OCI-LY7 (cell line): ENCODE measurements at regions not wholly inside any gene's neighbourhood (a gene's known extent, or its start where the extent isn't known, plus 50 kb on each side); places are given as distances from the start of the nearest gene placed in this dataset.

Experiments used
- BruUV-seq: library from RNA; stranded (reverse); fragments of 400-500 nt; replicated peaks from 2 replicates; lab custom pipeline; 2021; lab: Mats Ljungman, UMichigan
- CTCF ChIA-PET: fragments of 300-600 bp; sonication (Branson Sonifier 250); formaldehyde crosslinking; loops from one replicate; lab custom pipeline; 2022; ENCODE audit warnings: antibody characterized with exemption; ENCODE audit not compliant: unreplicated experiment; lab: Charles Lee
- POLR2A ChIA-PET: fragments of 300-600 bp; sonication (Branson Sonifier 250); formaldehyde crosslinking; loops from one replicate; lab custom pipeline; 2022; ENCODE audit warnings: antibody characterized with exemption; lab: Charles Lee
- DNase-seq: peaks from one replicate; pipeline ENCODE4 v3.0.0-alpha.2; 2015; ENCODE audit warnings: low spot score
- H2AFZ ChIP-seq: fragments of 200-600 bp; sonication (generic), shearing (Covaris generic); 2 replicates; pipeline ENCODE4 v1.6.1; 2014; ENCODE audit warnings: mild to moderate bottlenecking, antibody characterized with exemption, low read length, moderate library complexity
- H3K27ac ChIP-seq: fragments of 200-600 bp; sonication (generic); 2 replicates; pipeline ENCODE4 v1.5.1; 2014; ENCODE audit warnings: mixed run types, low read depth, mild to moderate bottlenecking, moderate library complexity, low read length, inconsistent platforms; ENCODE audit not compliant: poor library complexity, severe bottlenecking
- H3K36me3 ChIP-seq: fragments of 200-600 bp; sonication (generic); 2 replicates; pipeline ENCODE4 v1.6.1; 2014; ENCODE audit warnings: mild to moderate bottlenecking, antibody characterized with exemption, low read length, moderate library complexity, mixed read lengths; ENCODE audit not compliant: insufficient read depth
- H3K4me1 ChIP-seq: fragments of 200-600 bp; sonication (generic); 2 replicates; pipeline ENCODE4 v1.5.1; 2014; ENCODE audit warnings: mild to moderate bottlenecking, low read length; ENCODE audit not compliant: insufficient read depth, poor library complexity, severe bottlenecking
- H3K4me2 ChIP-seq: fragments of 200-600 bp; sonication (generic); 2 replicates; pipeline ENCODE4 v1.6.1; 2014; ENCODE audit warnings: mild to moderate bottlenecking, low read length
- H3K4me3 ChIP-seq: fragments of 200-600 bp; sonication (generic); 2 replicates; pipeline ENCODE4 v1.5.1; 2014; ENCODE audit warnings: mild to moderate bottlenecking, low read depth, low read length; ENCODE audit not compliant: poor library complexity, severe bottlenecking
- H3K79me2 ChIP-seq: fragments of 200-600 bp; sonication (generic); 2 replicates; pipeline ENCODE4 v1.6.1; 2016; ENCODE audit warnings: low read depth, mild to moderate bottlenecking, low read length, moderate library complexity, mixed read lengths; ENCODE audit not compliant: insufficient read depth
- H3K9me2 ChIP-seq: fragments of 200-600 bp; sonication (generic); 2 replicates; pipeline ENCODE4 v1.6.1; 2016; ENCODE audit warnings: mild to moderate bottlenecking, low read length, mixed read lengths; ENCODE audit not compliant: insufficient read depth
- H3K9me3 ChIP-seq: fragments of 200-600 bp; sonication (generic); 2 replicates; pipeline ENCODE4 v1.6.1; 2014; ENCODE audit warnings: mild to moderate bottlenecking, mixed run types, low read length, mixed read lengths
- H4K20me1 ChIP-seq: fragments of 200-600 bp; sonication (generic); 2 replicates; pipeline ENCODE4 v1.6.1; 2014; ENCODE audit warnings: mild to moderate bottlenecking, antibody characterized with exemption, low read length, moderate library complexity, mixed read lengths; ENCODE audit not compliant: insufficient read depth
- CTCF ChIP-seq: fragments of 200-600 bp; sonication (generic); conservative IDR thresholded peaks from 2 replicates; pipeline ENCODE4 v1.5.1; 2014; ENCODE audit warnings: mild to moderate bottlenecking, antibody characterized with exemption, low read length, moderate library complexity, mixed read lengths
- EZH2phosphoT487 ChIP-seq: fragments of 200-600 bp; sonication (generic); IDR thresholded peaks from 2 replicates; pipeline ENCODE4 v1.6.1; 2018; ENCODE audit warnings: low read depth, borderline replicate concordance, mild to moderate bottlenecking, mixed run types, antibody characterized with exemption, low read length, moderate library complexity, mixed read lengths
- intact Hi-C: fragments of 100-400 bp; cut with micrococcal nuclease; formaldehyde crosslinking; loops from one replicate; pipeline ENCODE4 v1.10.0; 2022; ENCODE audit not compliant: unreplicated experiment

DNA sequence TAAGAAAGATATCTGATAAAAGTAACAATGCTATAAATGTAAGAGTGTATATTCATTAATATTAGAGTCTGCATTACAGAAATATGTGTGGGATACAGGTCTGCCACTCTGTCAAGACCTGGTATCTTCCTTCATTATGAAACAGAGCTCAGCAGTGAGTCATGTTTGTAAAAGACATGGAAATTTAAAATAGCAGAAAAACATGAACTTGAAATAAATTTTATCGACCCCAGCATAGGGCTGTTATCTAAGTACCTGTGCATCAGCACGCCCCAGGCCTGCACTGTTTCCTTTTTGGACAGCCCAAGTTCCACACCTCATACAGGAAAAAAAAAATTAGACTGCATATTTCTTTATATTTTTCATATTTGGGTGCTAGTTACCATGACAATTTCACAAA is 58.0 kb upstream of the ZPBP start:
- POLR2A ChIA-PET = interaction anchor here (0.6 to 12.9 kb wide), 9 partner anchors 9 to 297 kb away, joined by 3 to 293 read pairs (median 4); partner anchors contain the start of gene IKZF1

GRCh38 chr7:50149369-50149768 is 56.3 kb upstream of the ZPBP start:
- Histone ChIP-seq H3K4me2 (peak overlapping the region; percentile 87), H4K20me1 (no peaks in the 10 kb centered on the region), H2AFZ (peak overlapping the region; percentile 82; the same call in 1 of the 2 replicates), H3K79me2 (no peaks in the 10 kb centered on the region), H3K9me3 (0 out of 2 replicates have a peak, but pooled peaks cover under 1% of the 10 kb centered on the region), H3K36me3 (no peaks in the 10 kb centered on the region), H3K27ac (peak overlapping the region; percentile 99), H3K9me2 (no peaks in the 10 kb centered on the region), H3K4me1 (peaks cover 99% of the 10 kb centered on the region), H3K4me3 (no peak overlapping the region)
- DNase-seq = peak; percentile 54
- CTCF ChIA-PET = interaction anchor here (0.9 to 1.2 kb wide), 2 partner anchors 25 to 161 kb away, joined by 3 read pairs; no protein-coding TSS in a partner anchor
- BruUV-seq = no TSS peak
- POLR2A ChIA-PET = interaction anchor here (0.8 to 12.9 kb wide), 13 partner anchors 10 to 295 kb away, joined by 3 to 293 read pairs (median 5); partner anchors contain the start of gene IKZF1
- no peak for TF ChIP-seq CTCF
- TF ChIP-seq EZH2phosphoT487 = no peak
- intact Hi-C loops = loop anchor here (5.0 kb wide), 1 partner anchor 203 kb away; no protein-coding TSS in a partner anchor

More for the DNA sequence above, 58.0 kb upstream of the ZPBP start:
- H3K4me1 ChIP-seq = peaks cover 99% of the 10 kb centered on the region
- H3K4me2 ChIP-seq = peak overlapping the region; percentile 87
- H2AFZ ChIP-seq = peak overlapping the region; percentile 82; the same call in 1 of the 2 replicates
- no peaks in the 10 kb centered on the region for H3K36me3 ChIP-seq
- 0 out of 2 replicates have a peak, but pooled peaks cover 6% of the 10 kb centered on the region for H3K9me3 ChIP-seq
- H3K79me2 ChIP-seq = no peaks in the 10 kb centered on the region
- H3K4me3 ChIP-seq = peak overlapping the region; percentile 17
- BruUV-seq = no TSS peak
- H4K20me1 ChIP-seq = no peaks in the 10 kb centered on the region
- no peak for TF ChIP-seq EZH2phosphoT487
- TF ChIP-seq CTCF = no peak
- peak; percentile 31 for DNase-seq
- H3K27ac ChIP-seq = peak overlapping the region; percentile 99
- intact Hi-C loops = loop anchor here (2.0 kb wide), 1 partner anchor 118 kb away; no protein-coding TSS in a partner anchor
- no peaks in the 10 kb centered on the region for H3K9me2 ChIP-seq
- CTCF ChIA-PET = interaction anchor here (1.1 kb wide), 1 partner anchor 16 kb away, joined by 3 read pairs; no protein-coding TSS in a partner anchor
